ENCODE measurements at regions not wholly inside any gene's neighbourhood (a gene's known extent, or its start where the extent isn't known, plus 50 kb on each side); places are given as distances from the start of the nearest gene placed in this dataset.

DNA sequence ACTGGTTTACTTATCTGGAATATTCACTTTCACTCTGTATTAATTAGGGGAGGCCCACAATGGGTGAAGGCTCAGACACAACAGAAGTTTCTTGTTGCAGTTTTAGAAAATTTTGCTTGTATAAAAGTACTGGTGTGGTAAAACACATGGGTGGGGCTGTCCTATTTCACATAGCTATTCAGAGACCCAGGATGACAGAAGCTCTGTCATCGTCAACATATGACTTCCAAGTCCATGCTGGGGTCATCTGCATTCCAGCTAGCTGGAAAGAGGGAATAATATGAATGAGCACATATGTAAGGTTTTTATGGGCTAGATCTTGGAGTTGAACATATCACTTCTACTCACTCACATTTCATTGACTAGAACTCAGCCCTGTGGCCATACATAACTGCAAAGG, 166.4 kb upstream of the KCTD3 start (continued):
- TF ChIP-seq, protein P1, sequence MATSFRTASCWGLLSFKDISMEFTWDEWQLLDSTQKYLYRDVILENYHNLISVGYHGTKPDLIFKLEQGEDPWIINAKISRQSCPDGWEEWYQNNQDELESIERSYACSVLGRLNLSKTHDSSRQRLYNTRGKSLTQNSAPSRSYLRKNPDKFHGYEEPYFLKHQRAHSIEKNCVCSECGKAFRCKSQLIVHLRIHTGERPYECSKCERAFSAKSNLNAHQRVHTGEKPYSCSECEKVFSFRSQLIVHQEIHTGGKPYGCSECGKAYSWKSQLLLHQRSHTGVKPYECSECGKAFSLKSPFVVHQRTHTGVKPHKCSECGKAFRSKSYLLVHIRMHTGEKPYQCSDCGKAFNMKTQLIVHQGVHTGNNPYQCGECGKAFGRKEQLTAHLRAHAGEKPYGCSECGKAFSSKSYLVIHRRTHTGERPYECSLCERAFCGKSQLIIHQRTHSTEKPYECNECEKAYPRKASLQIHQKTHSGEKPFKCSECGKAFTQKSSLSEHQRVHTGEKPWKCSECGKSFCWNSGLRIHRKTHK (tag by site-specific recombination; IDR thresholded peaks at IDR 0.05): no peak
- TF ChIP-seq, protein P2, sequence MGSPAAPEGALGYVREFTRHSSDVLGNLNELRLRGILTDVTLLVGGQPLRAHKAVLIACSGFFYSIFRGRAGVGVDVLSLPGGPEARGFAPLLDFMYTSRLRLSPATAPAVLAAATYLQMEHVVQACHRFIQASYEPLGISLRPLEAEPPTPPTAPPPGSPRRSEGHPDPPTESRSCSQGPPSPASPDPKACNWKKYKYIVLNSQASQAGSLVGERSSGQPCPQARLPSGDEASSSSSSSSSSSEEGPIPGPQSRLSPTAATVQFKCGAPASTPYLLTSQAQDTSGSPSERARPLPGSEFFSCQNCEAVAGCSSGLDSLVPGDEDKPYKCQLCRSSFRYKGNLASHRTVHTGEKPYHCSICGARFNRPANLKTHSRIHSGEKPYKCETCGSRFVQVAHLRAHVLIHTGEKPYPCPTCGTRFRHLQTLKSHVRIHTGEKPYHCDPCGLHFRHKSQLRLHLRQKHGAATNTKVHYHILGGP (tag by site-specific recombination; IDR thresholded peaks at IDR 0.05): no peak

DNA sequence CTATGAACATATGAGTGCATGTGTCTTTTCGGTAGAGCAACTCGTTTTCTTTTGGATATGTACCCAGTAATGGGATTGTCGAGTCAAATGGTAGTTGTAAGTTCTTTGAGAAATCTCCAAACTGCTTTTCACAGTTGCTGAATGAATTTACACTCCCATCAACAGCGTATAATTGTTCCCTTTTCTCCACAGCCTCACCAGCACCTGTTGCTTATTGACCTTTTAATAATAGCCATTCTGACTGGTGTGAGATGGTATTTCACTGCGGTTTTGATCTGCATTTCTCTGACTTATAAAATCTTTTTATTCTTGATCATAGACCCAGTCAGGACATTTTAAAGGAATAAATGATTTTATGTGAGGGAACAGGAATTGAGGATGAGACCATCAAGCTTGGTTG, 165.0 kb upstream of the KCTD3 start:
- H3K4me3 ChIP-seq (ENCODE audit: low read depth, low read length): no peak overlapping the region
- no peaks in the 10 kb centered on the region for H3K9me3 ChIP-seq (ENCODE audit: control insufficient read depth, insufficient read depth, low read depth, low read length)
- ChIA-PET POLR2A (no interaction called here), CTCF (interaction anchor here (0.7 kb wide), 1 partner anchor 40 kb away, joined by 3 read pairs; no protein-coding TSS in a partner anchor)
- TF ChIP-seq, protein P3, sequence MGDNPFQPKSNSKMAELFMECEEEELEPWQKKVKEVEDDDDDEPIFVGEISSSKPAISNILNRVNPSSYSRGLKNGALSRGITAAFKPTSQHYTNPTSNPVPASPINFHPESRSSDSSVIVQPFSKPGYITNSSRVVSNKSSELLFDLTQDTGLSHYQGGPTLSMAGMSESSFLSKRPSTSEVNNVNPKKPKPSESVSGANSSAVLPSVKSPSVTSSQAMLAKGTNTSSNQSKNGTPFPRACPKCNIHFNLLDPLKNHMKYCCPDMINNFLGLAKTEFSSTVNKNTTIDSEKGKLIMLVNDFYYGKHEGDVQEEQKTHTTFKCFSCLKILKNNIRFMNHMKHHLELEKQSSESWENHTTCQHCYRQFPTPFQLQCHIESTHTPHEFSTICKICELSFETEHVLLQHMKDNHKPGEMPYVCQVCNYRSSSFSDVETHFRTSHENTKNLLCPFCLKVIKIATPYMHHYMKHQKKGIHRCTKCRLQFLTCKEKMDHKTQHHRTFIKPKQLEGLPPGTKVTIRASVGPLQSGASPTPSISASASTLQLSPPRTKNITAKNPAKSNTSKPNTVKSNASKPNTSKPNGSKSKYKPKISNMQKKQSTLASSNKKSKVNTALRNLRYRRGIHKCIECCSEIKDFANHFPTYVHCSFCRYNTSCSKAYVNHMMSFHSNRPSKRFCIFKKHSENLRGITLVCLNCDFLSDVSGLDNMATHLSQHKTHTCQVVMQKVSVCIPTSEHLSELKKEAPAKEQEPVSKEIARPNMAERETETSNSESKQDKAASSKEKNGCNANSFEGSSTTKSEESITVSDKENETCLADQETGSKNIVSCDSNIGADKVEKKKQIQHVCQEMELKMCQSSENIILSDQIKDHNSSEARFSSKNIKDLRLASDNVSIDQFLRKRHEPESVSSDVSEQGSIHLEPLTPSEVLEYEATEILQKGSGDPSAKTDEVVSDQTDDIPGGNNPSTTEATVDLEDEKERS (tag by site-specific recombination; IDR thresholded peaks at IDR 0.05): no peak
- peak; percentile 70 for TF ChIP-seq SCRT2 (tag by site-specific recombination; IDR thresholded peaks at IDR 0.05)
- no peaks in the 10 kb centered on the region for H3K4me1 ChIP-seq (ENCODE audit: control insufficient read depth, insufficient read depth, low read length)
- H3K36me3 ChIP-seq (ENCODE audit: control insufficient read depth in 2 of 2, insufficient read depth in 1 of 2, low read length in 2 of 2): no peaks in the 10 kb centered on the region
- H3K27ac ChIP-seq (ENCODE audit: extremely low read depth, low read depth, low read length): no peak overlapping the region

DNA sequence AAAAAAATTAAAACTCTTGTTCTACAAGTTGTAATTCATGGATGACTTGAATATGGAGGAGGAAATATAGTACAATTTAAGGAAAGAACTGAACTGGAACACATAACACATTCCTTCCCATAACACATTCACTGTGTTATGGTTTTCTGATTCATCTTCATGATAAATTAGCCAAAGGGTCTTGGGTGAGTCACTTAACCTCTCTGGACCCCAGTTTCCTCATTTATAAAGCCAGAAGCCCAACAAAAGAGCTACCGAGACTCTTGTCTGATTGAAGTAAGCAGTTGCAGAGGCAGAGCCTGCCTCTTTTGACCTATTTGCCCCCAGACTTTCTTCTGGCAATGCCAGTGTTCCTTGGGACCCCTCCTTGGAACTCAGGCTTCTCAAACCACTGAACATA, 161.9 kb upstream of the KCTD3 start:
- POLR2A ChIA-PET: no interaction called here
- Histone ChIP-seq H3K36me3 (ENCODE audit: control insufficient read depth in 2 of 2, insufficient read depth in 1 of 2, low read length in 2 of 2) (no peaks in the 10 kb centered on the region), H3K27ac (ENCODE audit: extremely low read depth, low read depth, low read length) (no peak overlapping the region), H3K9me3 (ENCODE audit: control insufficient read depth, insufficient read depth, low read depth, low read length) (no peaks in the 10 kb centered on the region), H3K4me3 (ENCODE audit: low read depth, low read length) (no peak overlapping the region), H3K4me1 (ENCODE audit: control insufficient read depth, insufficient read depth, low read length) (no peaks in the 10 kb centered on the region)
- CTCF ChIA-PET: no interaction called here
- no peak for TF ChIP-seq BCL11B (tag by site-specific recombination; IDR thresholded peaks at IDR 0.05; ENCODE audit: low read depth)
- TF ChIP-seq ZNF585B (tag by site-specific recombination; IDR thresholded peaks at IDR 0.05): no peak
- TF ChIP-seq ZFP41 (tag by site-specific recombination; IDR thresholded peaks at IDR 0.05; ENCODE audit: borderline replicate concordance): no peak
- TF ChIP-seq ZNF211 (tag by site-specific recombination; IDR thresholded peaks at IDR 0.05; ENCODE audit: low read depth): no peak
- TF ChIP-seq, protein P4, sequence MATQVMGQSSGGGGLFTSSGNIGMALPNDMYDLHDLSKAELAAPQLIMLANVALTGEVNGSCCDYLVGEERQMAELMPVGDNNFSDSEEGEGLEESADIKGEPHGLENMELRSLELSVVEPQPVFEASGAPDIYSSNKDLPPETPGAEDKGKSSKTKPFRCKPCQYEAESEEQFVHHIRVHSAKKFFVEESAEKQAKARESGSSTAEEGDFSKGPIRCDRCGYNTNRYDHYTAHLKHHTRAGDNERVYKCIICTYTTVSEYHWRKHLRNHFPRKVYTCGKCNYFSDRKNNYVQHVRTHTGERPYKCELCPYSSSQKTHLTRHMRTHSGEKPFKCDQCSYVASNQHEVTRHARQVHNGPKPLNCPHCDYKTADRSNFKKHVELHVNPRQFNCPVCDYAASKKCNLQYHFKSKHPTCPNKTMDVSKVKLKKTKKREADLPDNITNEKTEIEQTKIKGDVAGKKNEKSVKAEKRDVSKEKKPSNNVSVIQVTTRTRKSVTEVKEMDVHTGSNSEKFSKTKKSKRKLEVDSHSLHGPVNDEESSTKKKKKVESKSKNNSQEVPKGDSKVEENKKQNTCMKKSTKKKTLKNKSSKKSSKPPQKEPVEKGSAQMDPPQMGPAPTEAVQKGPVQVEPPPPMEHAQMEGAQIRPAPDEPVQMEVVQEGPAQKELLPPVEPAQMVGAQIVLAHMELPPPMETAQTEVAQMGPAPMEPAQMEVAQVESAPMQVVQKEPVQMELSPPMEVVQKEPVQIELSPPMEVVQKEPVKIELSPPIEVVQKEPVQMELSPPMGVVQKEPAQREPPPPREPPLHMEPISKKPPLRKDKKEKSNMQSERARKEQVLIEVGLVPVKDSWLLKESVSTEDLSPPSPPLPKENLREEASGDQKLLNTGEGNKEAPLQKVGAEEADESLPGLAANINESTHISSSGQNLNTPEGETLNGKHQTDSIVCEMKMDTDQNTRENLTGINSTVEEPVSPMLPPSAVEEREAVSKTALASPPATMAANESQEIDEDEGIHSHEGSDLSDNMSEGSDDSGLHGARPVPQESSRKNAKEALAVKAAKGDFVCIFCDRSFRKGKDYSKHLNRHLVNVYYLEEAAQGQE (tag by site-specific recombination; IDR thresholded peaks at IDR 0.05): no peak
- TF ChIP-seq ZNF138 (tag by site-specific recombination; IDR thresholded peaks at IDR 0.05; ENCODE audit: borderline replicate concordance): no peak
- TF ChIP-seq ZNF10 (tag by site-specific recombination; IDR thresholded peaks at IDR 0.05): no peak
- TF ChIP-seq OSR2 (tag by site-specific recombination; IDR thresholded peaks at IDR 0.05): no peak
- TF ChIP-seq, protein P5, sequence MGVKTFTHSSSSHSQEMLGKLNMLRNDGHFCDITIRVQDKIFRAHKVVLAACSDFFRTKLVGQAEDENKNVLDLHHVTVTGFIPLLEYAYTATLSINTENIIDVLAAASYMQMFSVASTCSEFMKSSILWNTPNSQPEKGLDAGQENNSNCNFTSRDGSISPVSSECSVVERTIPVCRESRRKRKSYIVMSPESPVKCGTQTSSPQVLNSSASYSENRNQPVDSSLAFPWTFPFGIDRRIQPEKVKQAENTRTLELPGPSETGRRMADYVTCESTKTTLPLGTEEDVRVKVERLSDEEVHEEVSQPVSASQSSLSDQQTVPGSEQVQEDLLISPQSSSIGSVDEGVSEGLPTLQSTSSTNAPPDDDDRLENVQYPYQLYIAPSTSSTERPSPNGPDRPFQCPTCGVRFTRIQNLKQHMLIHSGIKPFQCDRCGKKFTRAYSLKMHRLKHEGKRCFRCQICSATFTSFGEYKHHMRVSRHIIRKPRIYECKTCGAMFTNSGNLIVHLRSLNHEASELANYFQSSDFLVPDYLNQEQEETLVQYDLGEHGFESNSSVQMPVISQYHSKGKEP (tag by site-specific recombination; IDR thresholded peaks at IDR 0.05): no peak
- no peak for TF ChIP-seq ZNF658 (tag by site-specific recombination; IDR thresholded peaks at IDR 0.05)
- no peak for TF ChIP-seq ZNF426 (tag by site-specific recombination; IDR thresholded peaks at IDR 0.05)

Data from HEK293 (cell line).